OCI-LY1 (cell line): ENCODE measurements at regions not wholly inside any gene's neighbourhood (a gene's known extent, or its start where the extent isn't known, plus 50 kb on each side); places are given as distances from the start of the nearest gene placed in this dataset.

Source experiments
- EZH2 ChIP-seq: fragments of 200-600 bp; sonication (generic), shearing (Covaris generic); IDR thresholded peaks from 2 replicates; pipeline ENCODE4 v1.8.0; 2017; ENCODE audit warnings: borderline replicate concordance, mixed run types, mild to moderate bottlenecking, antibody characterized with exemption, low read length, moderate library complexity, mixed read lengths
- TF ChIP-seq, protein P1 (sequence below): fragments of 200-600 bp; sonication (generic), shearing (Covaris generic); IDR thresholded peaks from 2 replicates; pipeline ENCODE4 v1.5.1; 2017; ENCODE audit warnings: mild to moderate bottlenecking, antibody characterized with exemption, low read length, moderate library complexity, mixed read lengths

GRCh38 chr18:57882465-57882864, 79.3 kb upstream of the ATP8B1 start:
- TF ChIP-seq, protein P1, sequence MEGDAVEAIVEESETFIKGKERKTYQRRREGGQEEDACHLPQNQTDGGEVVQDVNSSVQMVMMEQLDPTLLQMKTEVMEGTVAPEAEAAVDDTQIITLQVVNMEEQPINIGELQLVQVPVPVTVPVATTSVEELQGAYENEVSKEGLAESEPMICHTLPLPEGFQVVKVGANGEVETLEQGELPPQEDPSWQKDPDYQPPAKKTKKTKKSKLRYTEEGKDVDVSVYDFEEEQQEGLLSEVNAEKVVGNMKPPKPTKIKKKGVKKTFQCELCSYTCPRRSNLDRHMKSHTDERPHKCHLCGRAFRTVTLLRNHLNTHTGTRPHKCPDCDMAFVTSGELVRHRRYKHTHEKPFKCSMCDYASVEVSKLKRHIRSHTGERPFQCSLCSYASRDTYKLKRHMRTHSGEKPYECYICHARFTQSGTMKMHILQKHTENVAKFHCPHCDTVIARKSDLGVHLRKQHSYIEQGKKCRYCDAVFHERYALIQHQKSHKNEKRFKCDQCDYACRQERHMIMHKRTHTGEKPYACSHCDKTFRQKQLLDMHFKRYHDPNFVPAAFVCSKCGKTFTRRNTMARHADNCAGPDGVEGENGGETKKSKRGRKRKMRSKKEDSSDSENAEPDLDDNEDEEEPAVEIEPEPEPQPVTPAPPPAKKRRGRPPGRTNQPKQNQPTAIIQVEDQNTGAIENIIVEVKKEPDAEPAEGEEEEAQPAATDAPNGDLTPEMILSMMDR: no peak
- TF ChIP-seq EZH2: no peak
